Heart left ventricle (tissue), 13 donors: ENCODE measurements at regions not wholly inside any gene's neighbourhood (a gene's known extent, or its start where the extent isn't known, plus 50 kb on each side); places are given as distances from the start of the nearest gene placed in this dataset.

Experiments used
- POLR2A ChIP-seq, 2 donors: fragments of 450-650 bp; IDR thresholded peaks; one replicate each; pipeline ENCODE4 v1.6.1; 2017; ENCODE audit warnings: antibody characterized with exemption in 2 of 2, mild to moderate bottlenecking in 2 of 2, moderate library complexity in 2 of 2
- TF ChIP-seq, protein P1 (sequence below), 12 donors: fragments of 200-600 bp; sonication (generic) in 4 of 12; IDR thresholded peaks; one replicate each; pipeline versions ENCODE4 v1.5.0 to v1.8.0; 2018 to 2022; ENCODE audit warnings: antibody characterized with exemption in 12 of 12, mild to moderate bottlenecking in 5 of 12
- donor health status: ischemic (EF 13 %, LVEDD 7.1; RV severe dilation, severe dysfunction).
- donor health status: DM: no; HTN: yes; CAD: no.
- donor health status: DM: no; HTN: no; CAD: no.
- donor health status: ischemic (EF 25% LVEDD 6.9; RV normal size, moderate dysfunction).
- donor health status: ischemic (EF 25% LVEDD 5.7; RV mildly dilated, moderate dysfunction).
- donor health status: ischemic (EF 35%, LVEDD 5.7; RV mildly dilated, moderate dysfunction).
- donor health status: nonischemic (EF 11% LVEDD 7.7; RV severe dilation, severe dysfunction).
- donor health status: DM: yes; HTN: yes; CAD: no.
- donor health status: PGD.
- donor health status: ischemic (EF 29% LVEDD 5.4; RV normal size, mild dysfunction).
- donor health status: nonischemic (EF 23%, LVEDD 6.1; RV moderate dilation, normal function).

DNA sequence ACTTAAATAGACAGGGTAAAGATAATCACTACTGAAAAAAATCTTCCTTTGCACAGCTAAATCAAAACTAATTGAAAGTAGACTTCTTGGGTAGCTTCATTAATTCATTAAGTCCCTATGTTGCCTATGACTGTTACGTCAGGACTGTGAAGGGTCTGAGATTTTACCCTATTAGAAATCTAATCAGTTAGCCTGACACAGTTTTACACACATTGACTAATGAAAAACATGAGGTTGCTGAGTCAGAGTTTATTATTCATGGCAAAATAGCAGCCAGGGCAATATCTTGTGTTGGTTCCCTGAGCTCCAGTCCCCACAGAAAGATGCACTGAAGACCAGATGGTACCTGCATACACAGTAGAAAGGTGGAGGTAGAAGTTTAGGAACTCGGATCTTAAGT, 262.5 kb upstream of the ZP4 start:
- TF ChIP-seq, protein P1, sequence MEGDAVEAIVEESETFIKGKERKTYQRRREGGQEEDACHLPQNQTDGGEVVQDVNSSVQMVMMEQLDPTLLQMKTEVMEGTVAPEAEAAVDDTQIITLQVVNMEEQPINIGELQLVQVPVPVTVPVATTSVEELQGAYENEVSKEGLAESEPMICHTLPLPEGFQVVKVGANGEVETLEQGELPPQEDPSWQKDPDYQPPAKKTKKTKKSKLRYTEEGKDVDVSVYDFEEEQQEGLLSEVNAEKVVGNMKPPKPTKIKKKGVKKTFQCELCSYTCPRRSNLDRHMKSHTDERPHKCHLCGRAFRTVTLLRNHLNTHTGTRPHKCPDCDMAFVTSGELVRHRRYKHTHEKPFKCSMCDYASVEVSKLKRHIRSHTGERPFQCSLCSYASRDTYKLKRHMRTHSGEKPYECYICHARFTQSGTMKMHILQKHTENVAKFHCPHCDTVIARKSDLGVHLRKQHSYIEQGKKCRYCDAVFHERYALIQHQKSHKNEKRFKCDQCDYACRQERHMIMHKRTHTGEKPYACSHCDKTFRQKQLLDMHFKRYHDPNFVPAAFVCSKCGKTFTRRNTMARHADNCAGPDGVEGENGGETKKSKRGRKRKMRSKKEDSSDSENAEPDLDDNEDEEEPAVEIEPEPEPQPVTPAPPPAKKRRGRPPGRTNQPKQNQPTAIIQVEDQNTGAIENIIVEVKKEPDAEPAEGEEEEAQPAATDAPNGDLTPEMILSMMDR (IDR thresholded peaks at IDR 0.05) = no peak
- TF ChIP-seq POLR2A (IDR thresholded peaks at IDR 0.05) = no peak
